ENCODE measurements at regions not wholly inside any gene's neighbourhood (a gene's known extent, or its start where the extent isn't known, plus 50 kb on each side); places are given as distances from the start of the nearest gene placed in this dataset.

DNA sequence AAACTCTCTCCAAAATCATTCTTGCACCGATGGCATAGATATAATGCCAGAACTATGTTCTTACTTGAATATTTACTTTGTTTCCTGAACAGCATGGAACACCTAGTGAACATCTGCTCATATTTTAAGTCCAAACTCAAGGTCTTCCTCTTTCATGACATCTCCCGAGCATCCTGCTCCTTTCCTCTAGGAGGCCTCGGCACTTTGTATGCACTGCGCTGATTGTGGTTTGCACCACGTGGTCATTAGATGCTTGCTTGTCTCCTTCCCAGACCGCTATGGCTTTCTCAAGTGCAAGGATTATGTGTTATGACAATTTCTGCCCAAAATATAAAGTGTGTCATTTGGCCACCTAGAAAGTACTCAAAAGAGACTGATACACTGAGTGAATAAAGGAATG, 912.0 kb downstream of the GALC start:
- dilution Hi-C loops (cut with MboI; ENCODE audit: extremely low pct_ligation_motif_present, low sequenced_read_pairs) (no loop called here), intact Hi-C loops (cut with micrococcal nuclease) (no loop called here)
- Histone ChIP-seq H3K9me3 (replicated peaks; ENCODE audit: control insufficient read depth, insufficient read depth, low read length) (peaks cover 2% of the 10 kb centered on the region), H3K4me3 (replicated peaks in 1 of 3; ENCODE audit: insufficient read depth in 1 of 3, low read depth in 1 of 3, low read length in 3 of 3) (no peak overlapping the region), H2AFZ (ENCODE audit: low read depth, low read length) (no peak overlapping the region), H4K20me1 (replicated peaks; ENCODE audit: control insufficient read depth, extremely low read depth, insufficient read depth, low read length) (no peaks in the 10 kb centered on the region), H3K79me2 (ENCODE audit: control insufficient read depth, insufficient read depth, low read length) (no peaks in the 10 kb centered on the region), H3K27ac (ENCODE audit: insufficient read depth, low read depth, low read length) (no peak overlapping the region), H3K9ac (replicated peaks; ENCODE audit: extremely low read depth, insufficient read depth, low read length) (no peak overlapping the region), H3K27me3 (ENCODE audit: control insufficient read depth in 2 of 2, insufficient read depth in 2 of 2, low read length in 2 of 2) (no peaks in the 10 kb centered on the region), H3K4me1 (ENCODE audit: control insufficient read depth, extremely low read depth, insufficient read depth, low read length) (no peaks in the 10 kb centered on the region), H3K4me2 (ENCODE audit: insufficient read depth, low read length) (no peak overlapping the region), H3K36me3 (ENCODE audit: control insufficient read depth in 2 of 2, extremely low read depth in 1 of 2, insufficient read depth in 2 of 2, low read length in 2 of 2) (no peaks in the 10 kb centered on the region), H3K9me1 (replicated peaks; ENCODE audit: control insufficient read depth, extremely low read depth, insufficient read depth, low read length) (no peaks in the 10 kb centered on the region)
- FAIRE-seq (no peak), DNase-seq (ENCODE audit: low read depth, low spot score) (no peak)
- no peak for TF ChIP-seq EZH2 (IDR thresholded peaks at IDR 0.05; ENCODE audit: borderline replicate concordance, low read depth, low read length, severe bottlenecking)
- no peak for TF ChIP-seq CTCF (IDR thresholded peaks at IDR 0.05; ENCODE audit: extremely low read depth in 1 of 2, insufficient read depth in 1 of 2, low read depth in 1 of 2, low read length in 2 of 2)
- no peak for TF ChIP-seq POLR2AphosphoS5 (IDR thresholded peaks at IDR 0.05; ENCODE audit: insufficient read depth, low read depth, low read length)
- no peak for TF ChIP-seq FOS (IDR thresholded peaks at IDR 0.05; ENCODE audit: borderline replicate concordance, insufficient read depth, low read length)
- no peak for TF ChIP-seq MAX (IDR thresholded peaks at IDR 0.05; ENCODE audit: insufficient read depth, insufficient read length)
- no peak for TF ChIP-seq MYC (IDR thresholded peaks at IDR 0.05; ENCODE audit: low read depth, low read length)
- TF ChIP-seq POLR2A (IDR thresholded peaks at IDR 0.05; ENCODE audit: low read depth, low read length), result no peak
- no peak for TF ChIP-seq GATA2 (IDR thresholded peaks at IDR 0.05; ENCODE audit: insufficient read depth, insufficient read length, low read depth, low read length)
- TF ChIP-seq JUN (IDR thresholded peaks at IDR 0.05; ENCODE audit: borderline replicate concordance, insufficient read depth, insufficient read length, low read depth), result no peak
- no TSS peak for BruUV-seq (replicated peaks)
- ChIA-PET CTCF (no interaction called here), POLR2A (no interaction called here)
